GM12892 (cell line): ENCODE measurements at regions not wholly inside any gene's neighbourhood (a gene's known extent, or its start where the extent isn't known, plus 50 kb on each side); places are given as distances from the start of the nearest gene placed in this dataset.

Experiments
- POLR2A ChIP-seq: IDR thresholded peaks from 2 replicates; pipeline ENCODE4 v1.6.1; 2011; ENCODE audit warnings: low read depth, low read length, control low read depth
- POLR2AphosphoS5 ChIP-seq: IDR thresholded peaks from 2 replicates; pipeline ENCODE4 v1.6.1; 2011; ENCODE audit warnings: low read depth, low read length, control low read depth
- TAF1 ChIP-seq: IDR thresholded peaks from 2 replicates; pipeline ENCODE4 v1.6.1; 2011; ENCODE audit warnings: low read depth, mild to moderate bottlenecking, control low read depth, low read length, borderline replicate concordance

DNA sequence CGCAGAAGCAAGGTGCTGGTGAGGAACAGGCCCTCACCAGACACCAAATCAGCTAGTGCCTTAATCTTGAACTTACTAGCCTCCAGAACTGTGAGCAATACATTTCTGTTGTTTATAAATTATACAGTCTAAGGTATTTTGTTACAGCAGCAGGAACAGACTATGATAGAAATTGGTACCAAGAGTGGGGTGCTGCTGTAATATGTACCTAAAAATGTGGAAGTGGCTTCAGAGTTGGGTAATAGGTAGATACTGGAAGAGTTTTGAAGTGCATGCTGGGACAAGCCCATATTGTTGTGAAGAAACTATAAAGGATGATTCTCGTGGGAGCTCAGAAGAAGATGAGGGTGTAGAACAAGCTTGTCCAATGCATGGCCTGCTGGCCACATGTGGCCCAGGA lies 866.8 kb downstream of the C6orf118 start:
- no peak for TF ChIP-seq POLR2A
- no peak for TF ChIP-seq POLR2AphosphoS5
- TF ChIP-seq TAF1: no peak
